ENCODE measurements at regions not wholly inside any gene's neighbourhood (a gene's known extent, or its start where the extent isn't known, plus 50 kb on each side); places are given as distances from the start of the nearest gene placed in this dataset.

- TF ChIP-seq CTCF (IDR thresholded peaks at IDR 0.05) (no peak), POLR2A (IDR thresholded peaks at IDR 0.05) (no peak)
Measured at GRCh38 chr2:57465067-57465466, 581.5 kb upstream of the VRK2 start.
